Kidney epithelial cell (primary cell): ENCODE measurements at regions not wholly inside any gene's neighbourhood (a gene's known extent, or its start where the extent isn't known, plus 50 kb on each side); places are given as distances from the start of the nearest gene placed in this dataset.

Source experiments
- DNase-seq: peaks from one replicate; pipeline ENCODE4 v3.0.0-alpha.2; 2010; ENCODE audit warnings: low read depth
- H3K27me3 ChIP-seq: 2 replicates; pipeline ENCODE4 v1.6.0; 2011; ENCODE audit warnings: low read length; ENCODE audit not compliant: control insufficient read depth, insufficient read depth
- H3K36me3 ChIP-seq: 2 replicates; pipeline ENCODE4 v1.5.1; 2011; ENCODE audit warnings: low read length; ENCODE audit not compliant: control insufficient read depth, insufficient read depth
- H3K4me3 ChIP-seq: 2 replicates; pipeline ENCODE4 v1.5.1; 2011; ENCODE audit warnings: low read depth, mild to moderate bottlenecking, control low read depth, low read length
- CTCF ChIP-seq: IDR thresholded peaks from 2 replicates; pipeline ENCODE4 v1.5.1; 2011; ENCODE audit warnings: mild to moderate bottlenecking, moderate library complexity, low read length, control low read depth, inconsistent platforms; ENCODE audit not compliant: insufficient read depth, poor library complexity, severe bottlenecking

GRCh38 chr13:90308249-90308648 lies 1039.2 kb upstream of the MIR17HG start:
- no peaks in the 10 kb centered on the region for H3K36me3 ChIP-seq
- TF ChIP-seq CTCF, result no peak
- no peak overlapping the region for H3K4me3 ChIP-seq
- H3K27me3 ChIP-seq, result no peaks in the 10 kb centered on the region
- no peak for DNase-seq

GRCh38 chr13:90311929-90312328 lies 1035.6 kb upstream of the MIR17HG start:
- Histone ChIP-seq H3K27me3 (no peaks in the 10 kb centered on the region), H3K36me3 (no peaks in the 10 kb centered on the region), H3K4me3 (no peak overlapping the region)
- no peak for TF ChIP-seq CTCF
- no peak for DNase-seq

- no peak for TF ChIP-seq CTCF
- DNase-seq, result no peak
- H3K36me3 ChIP-seq, result no peaks in the 10 kb centered on the region
- H3K27me3 ChIP-seq, result no peaks in the 10 kb centered on the region
- no peak overlapping the region for H3K4me3 ChIP-seq
Measured at GRCh38 chr13:90315061-90315460, 1032.4 kb upstream of the MIR17HG start.

- Histone ChIP-seq H3K4me3 (no peak overlapping the region), H3K36me3 (no peaks in the 10 kb centered on the region)
Measured at GRCh38 chr13:90320664-90321063, 1026.8 kb upstream of the MIR17HG start.

GRCh38 chr13:90321281-90321931 lies 1026.1 kb upstream of the MIR17HG start:
- Histone ChIP-seq H3K4me3 (no peak overlapping the region), H3K36me3 (no peaks in the 10 kb centered on the region), H3K27me3 (no peaks in the 10 kb centered on the region)
- no peak for DNase-seq
- TF ChIP-seq CTCF, result no peak

More at GRCh38 chr13:90320664-90321063, 1026.8 kb upstream of the MIR17HG start:
- DNase-seq, result no peak
- TF ChIP-seq CTCF, result no peak
- H3K27me3 ChIP-seq, result no peaks in the 10 kb centered on the region

GRCh38 chr13:90329641-90330040 lies 1017.8 kb upstream of the MIR17HG start:
- Histone ChIP-seq H3K36me3 (no peaks in the 10 kb centered on the region), H3K4me3 (no peak overlapping the region), H3K27me3 (no peaks in the 10 kb centered on the region)
- no peak for TF ChIP-seq CTCF
- DNase-seq, result no peak
